GM18508 (cell line): ENCODE measurements at regions not wholly inside any gene's neighbourhood (a gene's known extent, or its start where the extent isn't known, plus 50 kb on each side); places are given as distances from the start of the nearest gene placed in this dataset.

Source experiments
- ATAC-seq: cut with Tn5 transposase; IDR thresholded peaks from one replicate; pipeline ENCODE4 v1.9.1; 2021; ENCODE audit warnings: moderate number of reproducible peaks; ENCODE audit not compliant: insufficient read depth, unreplicated experiment

DNA sequence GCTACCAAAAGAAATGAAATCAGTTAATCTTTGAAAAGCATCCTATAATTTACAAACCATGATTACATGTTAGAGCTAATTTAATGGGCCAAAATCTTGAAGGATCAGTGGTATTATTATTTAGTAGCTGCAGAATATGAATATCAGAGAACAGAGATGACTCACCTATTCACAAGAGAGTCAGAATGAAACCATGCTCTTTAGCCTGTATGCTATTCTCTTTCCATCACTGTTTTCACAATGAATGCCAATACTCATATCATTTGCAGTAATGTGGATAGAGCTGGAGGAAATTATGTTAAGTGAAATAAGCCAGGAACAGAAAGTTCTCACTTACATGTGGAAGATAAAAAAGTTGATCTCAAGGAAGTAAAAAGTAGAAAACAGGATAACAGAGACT, 414.1 kb downstream of the CENPC start:
- ATAC-seq = peak; percentile 92

DNA sequence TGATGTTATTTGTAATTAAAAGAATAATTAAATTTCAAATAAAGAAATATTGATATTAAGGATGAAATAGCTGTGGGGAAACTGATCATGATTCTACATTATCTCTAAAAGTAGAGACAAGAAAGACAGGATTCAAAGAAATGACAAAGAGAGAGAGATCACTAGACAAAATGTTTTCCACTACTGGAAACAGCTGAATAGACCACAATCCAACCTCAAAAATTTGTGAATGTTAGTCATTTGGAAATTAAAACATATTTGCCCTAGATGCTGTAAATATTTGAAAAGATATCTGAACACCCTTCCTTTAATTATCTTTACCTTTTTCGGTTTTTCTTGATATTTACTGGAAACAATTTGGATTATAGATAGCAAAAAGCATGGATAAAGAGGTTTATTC, 414.9 kb downstream of the CENPC start:
- ATAC-seq = no peak

DNA sequence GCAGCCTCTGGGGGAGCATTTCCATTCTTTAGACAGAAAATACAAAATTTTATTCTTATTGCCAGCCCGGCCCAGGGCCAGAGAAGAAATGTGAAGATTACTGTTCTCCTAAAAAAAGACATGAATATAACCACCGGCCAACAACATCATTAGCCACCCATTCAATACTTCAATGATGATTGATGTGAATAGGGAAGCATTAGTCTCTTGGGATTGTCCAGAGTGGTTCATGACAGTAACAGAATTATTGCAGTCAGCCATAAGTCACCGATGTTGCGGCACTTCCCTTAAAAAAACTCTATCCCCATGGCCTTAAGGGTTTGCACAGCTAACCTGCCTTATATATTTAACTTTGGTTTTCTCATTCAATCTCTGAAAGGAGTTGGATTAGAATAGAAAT, 418.7 kb downstream of the CENPC start:
- no peak for ATAC-seq

DNA sequence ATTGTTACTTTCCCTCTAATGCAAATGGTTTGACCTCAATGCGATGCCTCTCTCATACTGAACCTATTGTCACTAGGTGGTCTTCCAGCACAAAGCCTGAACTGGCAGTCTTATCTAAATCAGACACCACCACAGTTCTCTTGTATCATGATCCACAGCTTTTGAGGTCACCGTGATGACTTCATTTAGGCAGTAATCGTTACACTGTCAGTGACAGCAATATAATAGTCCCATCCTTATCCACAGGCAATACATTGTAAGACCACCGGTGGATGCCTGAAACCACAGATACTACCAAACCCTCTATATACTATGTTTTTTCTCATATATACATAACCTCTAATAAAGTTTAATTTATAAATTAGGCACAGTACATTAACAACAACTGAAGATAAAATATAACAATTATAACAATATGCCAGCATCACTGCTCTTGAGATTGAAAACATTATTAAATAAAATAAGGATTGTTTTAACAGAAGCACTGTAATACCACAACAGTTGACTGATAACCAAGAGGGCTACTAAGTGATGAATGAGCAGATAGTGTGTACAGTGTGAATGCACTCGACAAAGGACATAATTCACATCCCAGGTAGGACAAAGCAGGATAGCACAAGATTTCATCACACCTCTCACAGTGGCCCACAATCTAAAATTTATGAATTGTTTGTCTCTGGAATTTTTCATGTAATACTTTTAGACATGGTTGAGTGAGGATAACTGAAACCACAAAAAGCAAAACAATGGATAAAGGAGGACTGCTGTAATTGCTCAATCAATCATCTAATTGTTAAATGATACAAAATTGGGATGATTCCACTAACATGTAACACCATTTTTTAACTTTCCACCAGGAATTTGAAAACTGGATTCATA, 419.4 kb downstream of the CENPC start:
- no peak for ATAC-seq

DNA sequence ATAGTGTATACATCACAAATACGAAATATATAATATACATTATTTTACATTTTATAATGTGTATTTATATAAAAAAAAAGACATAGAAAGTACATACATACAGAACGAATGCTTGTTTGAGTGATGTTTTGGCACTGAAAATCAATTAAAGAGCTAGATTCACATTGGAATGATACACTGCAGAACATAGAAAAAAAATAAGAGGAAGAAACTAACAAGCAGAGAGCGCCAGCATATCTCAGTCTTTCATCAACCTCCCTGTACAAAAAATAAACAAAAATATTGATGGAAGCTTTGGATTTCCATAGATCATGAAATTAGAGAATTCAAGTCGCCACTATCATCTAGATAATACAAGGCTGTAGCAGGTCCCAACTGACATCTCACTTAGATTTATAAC, 420.6 kb downstream of the CENPC start:
- ATAC-seq = no peak

DNA sequence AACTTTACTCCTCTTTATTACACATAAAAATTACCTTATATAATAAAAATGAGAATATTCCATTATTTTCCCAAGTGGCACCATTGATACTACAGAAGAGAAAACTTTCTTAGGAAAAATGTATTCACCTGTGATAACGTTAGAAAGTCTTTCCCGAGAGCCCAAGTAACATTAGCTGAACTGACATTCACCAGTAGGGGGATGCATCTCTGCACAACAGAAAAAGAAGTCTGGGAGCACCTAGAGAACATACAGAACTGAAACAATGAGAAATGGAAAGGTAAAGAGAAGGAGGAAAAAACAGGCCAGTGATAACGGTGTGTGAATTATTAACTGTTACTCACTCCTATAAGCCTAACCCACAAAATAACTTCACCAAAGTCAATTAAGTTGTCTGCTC, 423.3 kb downstream of the CENPC start:
- no peak for ATAC-seq

DNA sequence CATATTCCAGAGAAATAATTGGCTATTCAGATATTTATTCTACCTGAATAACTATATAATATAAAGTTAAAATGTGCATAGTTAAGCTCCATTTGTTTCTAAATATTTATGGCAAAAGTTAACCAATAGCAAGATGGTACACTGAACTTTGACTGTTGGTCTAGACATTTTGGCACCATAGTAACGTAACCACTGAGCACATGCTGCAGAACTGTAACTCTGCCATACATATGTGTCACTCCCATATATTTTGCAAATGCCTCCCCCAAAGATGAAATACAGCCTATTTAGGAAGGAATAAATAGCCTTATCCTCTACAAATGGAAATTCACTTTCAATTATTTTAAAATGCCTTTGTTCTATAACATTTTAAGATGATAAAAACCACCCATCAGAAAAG, 424.9 kb downstream of the CENPC start:
- ATAC-seq = no peak

DNA sequence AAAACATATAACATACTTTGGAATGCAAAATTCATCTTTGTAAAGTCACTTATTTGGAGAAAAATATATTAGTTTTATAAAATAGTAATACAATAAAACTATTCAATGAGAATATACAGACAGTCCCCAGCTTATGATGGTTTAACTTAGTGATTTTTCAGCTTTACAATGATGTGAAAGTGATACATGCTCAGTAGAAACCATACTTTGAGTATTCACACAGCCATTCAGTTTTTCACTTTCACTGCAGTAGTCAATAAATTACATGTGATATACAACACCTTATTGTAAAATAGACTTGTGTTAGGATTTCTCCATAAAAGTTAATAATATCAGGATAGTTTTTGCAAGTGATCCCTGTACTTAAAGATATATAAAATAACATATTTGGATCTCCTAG, 436.0 kb downstream of the CENPC start:
- ATAC-seq = no peak

DNA sequence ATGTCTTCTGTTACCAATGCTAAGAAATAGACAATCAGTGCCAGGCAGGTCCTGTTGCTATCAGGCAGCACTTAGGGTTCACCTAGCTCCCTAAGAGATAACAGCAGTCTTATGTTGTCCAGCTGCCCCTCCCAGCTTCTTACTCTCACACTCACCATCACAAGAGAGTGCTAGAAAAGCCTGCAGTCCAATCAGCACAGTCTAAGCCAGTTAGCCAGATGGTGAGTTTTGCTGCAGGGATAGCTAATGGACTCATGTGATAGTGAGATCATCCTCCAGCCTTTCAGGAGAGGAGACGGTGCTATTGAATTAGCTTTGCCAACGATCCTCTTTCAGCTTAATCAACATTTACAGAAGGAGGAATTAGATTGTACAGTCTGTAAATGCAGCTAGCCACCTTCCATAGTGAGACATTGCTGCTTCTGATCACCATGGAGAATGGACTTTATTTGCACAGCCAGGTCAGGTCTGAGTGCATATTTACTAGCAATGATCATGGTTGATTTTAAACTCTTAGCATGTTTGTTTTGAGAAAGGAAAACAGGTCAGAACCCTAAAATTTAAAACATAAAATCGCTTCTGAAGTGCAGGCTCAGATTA, 438.3 kb downstream of the CENPC start:
- ATAC-seq = no peak

DNA sequence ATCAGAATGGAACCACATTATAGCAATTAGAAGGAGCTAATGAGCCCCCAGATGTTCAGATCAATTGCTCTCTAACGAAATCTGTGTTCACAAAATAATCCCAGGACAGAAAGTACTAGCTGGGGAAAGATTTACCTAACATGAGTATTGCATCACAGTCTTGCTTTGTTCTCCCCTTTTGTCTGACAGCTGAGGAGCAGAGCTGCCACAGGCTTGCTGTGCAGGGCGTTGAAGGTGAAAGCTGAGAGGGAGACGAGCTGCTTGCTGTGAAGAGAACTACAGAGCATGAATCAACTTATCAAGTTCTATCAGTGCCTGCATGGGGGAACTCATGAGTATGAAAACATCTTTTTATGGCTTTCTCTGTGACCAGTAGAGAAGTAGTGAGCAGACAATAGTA, 441.2 kb downstream of the CENPC start:
- no peak for ATAC-seq

DNA sequence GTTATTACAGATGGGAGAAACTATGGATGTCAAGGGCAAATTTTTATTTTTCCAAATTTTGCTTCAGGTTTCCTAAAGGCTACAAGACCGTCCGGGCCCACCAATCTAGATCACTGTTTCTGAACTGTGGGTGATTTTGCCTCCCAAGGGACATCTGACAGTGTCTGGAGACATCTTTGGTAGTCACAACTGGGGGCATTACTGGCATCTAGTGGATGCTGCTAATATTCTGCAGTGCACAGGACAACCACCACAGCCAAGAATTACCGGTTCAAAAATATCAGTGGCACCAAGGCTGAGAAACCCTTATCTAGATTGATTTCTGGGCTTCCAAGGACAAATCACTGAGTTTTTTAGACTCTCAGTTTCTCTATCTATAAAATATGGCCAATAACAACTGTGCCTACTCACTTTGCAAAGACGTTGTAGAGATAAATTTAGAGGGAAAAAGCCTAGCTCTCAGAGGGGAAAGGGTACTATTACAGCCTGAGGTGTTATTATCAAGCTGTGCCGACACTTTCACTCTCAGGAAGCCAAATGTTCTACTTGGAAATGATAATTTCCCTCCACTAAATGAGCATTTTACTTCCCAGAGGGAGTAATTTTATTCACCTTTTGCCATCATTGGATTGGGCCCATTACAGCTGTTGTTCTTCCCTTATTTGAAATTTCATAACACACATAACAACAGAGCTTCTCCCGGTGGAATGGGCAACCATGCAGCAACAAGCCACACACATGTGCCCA, 442.1 kb downstream of the CENPC start:
- no peak for ATAC-seq

DNA sequence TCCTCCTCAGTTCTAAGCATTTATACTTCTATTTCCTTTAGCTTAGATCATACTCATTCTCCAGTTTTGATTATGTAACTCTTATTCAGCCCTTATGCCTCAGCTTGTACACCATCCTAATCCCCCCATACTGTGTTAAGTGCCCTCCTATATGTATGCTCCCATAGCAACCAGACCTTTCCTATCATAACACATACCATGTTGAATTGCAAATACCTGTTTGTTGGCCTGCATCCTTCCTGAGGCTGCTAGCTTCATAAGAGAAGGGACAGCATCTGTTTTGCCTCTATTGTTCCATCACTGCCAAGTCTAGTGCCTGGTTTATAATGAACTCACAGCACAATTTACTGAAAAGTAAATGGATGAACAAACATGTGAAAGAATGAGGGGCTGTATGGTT, 443.7 kb downstream of the CENPC start:
- ATAC-seq = no peak

DNA sequence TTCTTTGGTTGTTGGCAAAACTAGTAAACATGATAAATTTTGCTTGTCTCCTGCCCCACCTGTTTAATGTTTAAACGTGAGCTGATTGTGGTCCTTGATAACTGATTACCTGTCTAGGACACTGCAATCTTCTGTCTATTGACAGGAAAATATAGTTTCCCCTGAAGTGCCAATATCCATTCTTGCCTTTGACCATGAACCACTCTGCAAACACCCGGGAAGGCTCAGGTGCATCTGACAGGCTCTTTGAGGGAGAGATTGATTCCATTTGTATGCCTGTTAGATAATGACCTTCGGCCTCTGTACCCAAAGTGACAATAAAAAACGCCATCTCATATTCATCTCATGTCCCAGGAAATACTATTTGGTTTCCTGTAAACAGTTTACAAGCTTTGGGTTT, 453.0 kb downstream of the CENPC start:
- no peak for ATAC-seq

DNA sequence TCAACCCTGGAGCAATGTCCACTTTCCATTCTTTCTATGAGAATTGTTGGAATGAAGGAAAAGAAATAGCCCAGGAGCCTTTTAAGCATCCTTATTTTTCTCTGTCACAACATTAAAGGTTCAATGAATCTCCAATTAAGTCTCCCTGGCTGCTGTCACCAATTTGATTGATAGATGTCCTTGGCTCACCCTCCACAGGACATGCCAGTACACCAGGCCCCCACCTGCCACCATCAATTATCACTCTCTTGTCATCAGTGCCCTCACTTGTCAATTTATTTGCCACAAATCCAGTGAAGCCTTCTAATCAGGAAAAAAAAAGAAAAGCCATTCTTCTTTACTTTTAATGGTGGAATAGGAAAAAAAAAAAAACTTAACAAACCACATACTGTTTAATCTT, 453.6 kb downstream of the CENPC start:
- ATAC-seq = no peak

DNA sequence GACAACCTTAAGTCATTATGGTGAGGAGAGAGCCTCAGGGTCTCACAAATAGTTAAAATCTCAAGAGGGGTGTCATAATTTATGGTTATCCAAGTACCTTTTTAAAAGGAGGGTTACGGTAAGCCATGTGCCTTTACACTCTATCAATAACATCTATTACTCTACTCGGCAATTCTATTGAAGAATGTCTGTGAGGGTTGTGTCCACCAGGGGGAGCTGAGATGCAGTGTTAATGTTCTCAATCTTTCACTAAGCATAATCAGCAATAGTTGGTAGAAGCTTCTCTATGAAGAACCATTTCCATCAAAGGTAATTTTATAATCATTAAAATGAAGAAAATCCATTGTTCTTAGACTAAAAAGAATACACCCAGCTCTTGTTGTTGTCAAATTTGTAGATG, 457.4 kb downstream of the CENPC start:
- ATAC-seq = peak; percentile 58

DNA sequence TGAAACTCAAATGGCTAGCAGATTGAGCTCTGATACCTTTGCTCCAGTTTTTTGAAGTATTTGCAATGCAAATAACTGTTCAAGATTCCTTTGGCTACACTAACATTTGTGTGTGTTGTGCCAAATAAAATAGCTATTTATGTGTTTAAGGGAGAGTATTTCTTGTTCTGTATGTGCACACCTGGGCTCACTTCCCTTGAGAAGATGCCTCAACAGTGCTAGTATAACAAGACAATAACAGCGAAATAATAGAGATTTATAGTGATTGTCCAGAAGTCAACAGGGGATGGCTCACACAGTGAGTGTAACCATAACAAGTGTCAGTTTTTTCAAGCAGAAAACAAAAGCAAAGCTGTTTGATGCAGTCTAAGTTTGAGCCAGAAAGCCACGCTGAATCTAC, 460.5 kb downstream of the CENPC start:
- ATAC-seq = no peak

DNA sequence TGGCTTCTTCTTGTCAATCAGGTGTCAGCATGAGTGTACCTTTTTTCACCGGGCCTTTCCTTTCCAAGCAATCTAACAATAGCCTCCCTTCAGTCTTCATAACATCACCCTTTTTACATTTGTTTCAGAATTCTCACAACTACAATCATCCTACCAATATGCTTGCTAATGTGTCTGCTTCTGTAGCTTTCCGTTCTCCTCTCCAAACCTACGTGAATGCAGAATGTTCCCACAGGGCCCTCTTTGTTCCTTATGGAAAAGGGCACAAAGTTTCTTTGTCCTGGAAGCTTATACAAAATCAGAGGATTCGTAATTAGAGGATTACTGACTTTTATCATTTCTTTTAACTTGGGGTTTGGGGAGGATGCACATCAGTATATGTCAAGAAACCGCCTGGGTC, 461.8 kb downstream of the CENPC start:
- ATAC-seq = no peak

DNA sequence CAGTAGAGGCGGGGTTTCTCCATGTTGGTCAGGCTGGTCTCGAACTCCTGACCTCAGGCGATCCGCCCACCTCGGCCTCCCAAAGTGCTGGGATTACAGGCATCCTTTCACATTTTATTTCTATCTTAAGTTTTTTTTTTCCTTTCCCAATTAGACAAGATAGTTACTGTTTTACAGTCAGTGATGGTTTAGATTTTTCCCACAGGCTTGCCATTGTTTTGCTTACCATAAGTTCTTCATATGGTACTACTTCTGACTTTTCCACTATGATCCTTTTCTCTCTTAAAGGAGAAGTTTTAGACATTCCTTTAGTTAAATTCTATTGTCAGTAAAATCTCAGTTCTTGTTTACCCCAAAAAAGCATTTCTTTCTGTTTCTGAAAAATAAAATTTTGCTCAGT, 462.6 kb downstream of the CENPC start:
- no peak for ATAC-seq

DNA sequence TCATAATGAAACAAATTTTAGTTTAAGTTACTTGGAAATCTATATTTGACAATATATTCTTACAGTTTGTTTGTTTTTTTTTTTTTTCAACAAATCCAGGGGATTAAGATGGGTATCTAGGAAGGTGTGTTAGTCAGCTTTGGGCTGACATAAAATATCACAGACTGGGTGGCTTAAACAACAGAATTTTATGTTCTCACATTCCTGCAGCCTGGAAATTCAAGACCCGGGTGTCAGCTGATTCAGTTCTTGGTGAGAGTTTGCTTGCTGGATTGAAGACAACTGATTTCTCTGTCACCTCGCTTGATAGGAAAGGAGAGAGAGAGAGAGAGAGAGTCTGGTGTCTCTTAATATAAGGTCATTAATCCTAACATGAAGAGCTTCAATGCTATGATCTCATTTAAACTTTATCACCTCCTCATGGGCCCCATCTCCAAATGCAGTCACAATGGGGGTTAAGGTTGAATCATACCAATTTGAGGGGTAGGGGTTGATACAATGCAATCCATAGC, 465.2 kb downstream of the CENPC start:
- ATAC-seq = no peak

DNA sequence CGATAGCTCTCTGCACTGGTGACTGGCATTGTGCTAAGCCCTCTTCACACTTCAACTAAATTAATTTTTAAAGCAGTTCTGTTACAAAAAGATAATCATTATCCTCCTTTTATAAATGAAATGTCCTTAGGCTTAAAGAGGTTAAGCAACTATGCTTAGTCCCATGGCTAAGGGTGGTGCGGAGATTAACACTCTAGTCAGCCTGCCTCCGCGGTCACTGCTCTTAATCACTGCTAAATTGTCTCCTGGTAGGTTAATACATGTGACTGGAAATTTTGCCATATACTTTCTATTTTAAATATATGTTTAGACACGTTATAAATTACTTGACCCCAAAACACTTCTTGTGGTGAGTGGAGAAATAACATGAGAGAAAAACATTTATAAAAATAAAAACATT, 473.7 kb downstream of the CENPC start:
- no peak for ATAC-seq

DNA sequence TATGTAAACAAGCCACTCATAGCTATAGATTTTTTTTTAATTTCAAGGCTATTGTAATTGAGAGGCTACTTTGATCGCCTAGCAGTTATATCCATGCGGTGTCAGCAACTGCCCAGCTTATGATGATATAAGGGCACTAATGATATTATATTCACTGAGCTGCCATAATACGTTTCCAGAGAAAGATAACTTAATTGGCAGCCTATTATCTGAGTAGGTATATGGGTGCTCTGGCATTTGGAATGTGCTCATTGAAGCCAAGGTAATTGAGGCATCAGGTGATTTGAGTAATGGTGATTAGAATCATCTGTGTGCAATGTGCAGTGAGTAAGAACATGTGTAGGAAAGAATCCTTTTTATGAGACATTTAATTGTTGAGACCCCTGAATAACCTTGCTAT, 490.0 kb downstream of the CENPC start:
- no peak for ATAC-seq
